ENCODE measurements at regions not wholly inside any gene's neighbourhood (a gene's known extent, or its start where the extent isn't known, plus 50 kb on each side); places are given as distances from the start of the nearest gene placed in this dataset.

DNA sequence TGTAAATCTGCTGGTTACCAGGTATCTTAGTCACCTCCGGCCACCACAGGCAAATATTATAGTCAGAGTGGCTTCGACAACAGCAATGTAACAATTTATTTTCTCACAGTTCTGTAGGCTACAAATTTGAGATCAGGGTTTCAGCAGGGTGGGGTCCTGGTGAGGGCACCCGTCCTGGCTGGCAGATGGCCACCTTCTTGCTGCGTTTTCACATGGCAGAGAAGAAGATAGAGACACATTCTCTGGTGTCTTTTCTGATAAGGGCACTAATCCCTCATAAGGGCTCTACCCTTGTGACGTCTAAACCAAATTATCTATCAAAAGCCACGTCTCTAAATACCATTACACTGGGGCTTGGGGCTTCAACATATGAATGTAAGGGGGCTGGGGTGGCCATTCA, 843.2 kb upstream of the FANCL start:
- Histone ChIP-seq H3K36me3 (ENCODE audit: insufficient read depth, low read length) (no peaks in the 10 kb centered on the region), H3K4me2 (ENCODE audit: low read length) (no peak overlapping the region), H3K9ac (ENCODE audit: low read depth, low read length) (no peak overlapping the region), H3K4me3 (ENCODE audit: low read length) (no peak overlapping the region), H3K9me3 (replicated peaks; ENCODE audit: low read length) (no peaks in the 10 kb centered on the region), H3K4me1 (ENCODE audit: control insufficient read depth, insufficient read depth, low read length) (no peaks in the 10 kb centered on the region), H3K27me3 (ENCODE audit: control insufficient read depth, insufficient read depth, low read length) (no peaks in the 10 kb centered on the region)

DNA sequence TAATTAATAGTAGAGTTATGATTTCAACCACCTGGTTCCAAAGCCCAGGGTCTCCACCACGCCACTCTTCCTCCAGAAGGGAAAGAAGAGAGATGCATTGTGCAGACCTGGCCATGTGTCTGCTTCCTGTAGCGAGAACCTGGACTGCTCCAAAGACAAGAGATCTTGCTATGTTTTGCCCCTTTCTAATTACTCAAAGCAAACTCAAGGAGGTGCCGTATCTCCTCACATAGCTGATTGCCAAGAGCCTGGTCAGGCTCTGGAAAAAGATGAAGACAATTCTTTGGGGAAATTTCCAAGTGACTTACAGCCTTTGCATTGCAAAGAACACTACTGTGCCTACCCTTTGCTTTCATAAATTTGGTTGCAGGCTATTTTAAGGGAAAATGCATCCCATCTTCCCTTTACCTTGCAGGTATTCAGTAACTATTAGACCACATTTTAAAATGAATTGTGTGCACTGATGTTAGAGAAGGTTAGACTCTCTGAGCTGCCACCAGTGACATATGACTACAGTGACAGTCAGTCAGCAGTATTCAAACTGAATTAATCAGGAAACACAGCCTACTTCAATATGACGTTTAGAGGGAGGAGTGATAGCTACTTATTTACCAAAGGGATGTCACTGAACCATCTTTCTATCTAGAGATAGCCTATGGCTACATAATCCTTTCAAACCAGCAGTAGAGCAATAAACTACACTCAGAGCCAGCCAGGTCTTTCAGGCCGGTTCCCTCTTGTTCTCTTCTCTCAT, 842.1 kb upstream of the FANCL start:
- Histone ChIP-seq H3K27me3 (ENCODE audit: control insufficient read depth, insufficient read depth, low read length) (no peaks in the 10 kb centered on the region), H3K4me2 (ENCODE audit: low read length) (no peak overlapping the region), H3K9ac (ENCODE audit: low read depth, low read length) (no peak overlapping the region), H3K9me3 (replicated peaks; ENCODE audit: low read length) (no peaks in the 10 kb centered on the region), H3K4me1 (ENCODE audit: control insufficient read depth, insufficient read depth, low read length) (no peaks in the 10 kb centered on the region), H3K4me3 (ENCODE audit: low read length) (no peak overlapping the region), H3K36me3 (ENCODE audit: insufficient read depth, low read length) (no peaks in the 10 kb centered on the region)

DNA sequence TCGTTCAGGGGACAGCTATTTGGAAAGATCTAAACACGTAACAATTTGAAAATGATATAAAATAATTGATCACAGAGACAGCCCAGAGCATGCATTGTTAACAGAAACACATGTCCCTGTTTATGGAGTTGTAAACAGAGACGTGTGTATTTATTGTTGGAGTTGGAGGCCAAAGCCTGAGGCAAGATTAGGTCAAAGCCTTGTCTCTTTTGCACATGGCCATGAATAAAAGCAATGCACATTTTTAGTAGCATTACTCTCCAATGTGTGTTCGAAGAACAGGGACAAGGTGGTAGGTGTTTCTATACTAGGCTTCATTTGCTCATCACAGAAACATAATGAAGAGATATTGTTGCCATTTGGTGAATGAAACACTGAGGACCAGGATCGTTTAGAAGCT, 841.5 kb upstream of the FANCL start:
- Histone ChIP-seq H3K4me3 (ENCODE audit: low read length) (no peak overlapping the region), H3K4me2 (ENCODE audit: low read length) (no peak overlapping the region), H3K4me1 (ENCODE audit: control insufficient read depth, insufficient read depth, low read length) (no peaks in the 10 kb centered on the region), H3K9me3 (replicated peaks; ENCODE audit: low read length) (no peaks in the 10 kb centered on the region), H3K9ac (ENCODE audit: low read depth, low read length) (no peak overlapping the region), H3K27me3 (ENCODE audit: control insufficient read depth, insufficient read depth, low read length) (no peaks in the 10 kb centered on the region), H3K36me3 (ENCODE audit: insufficient read depth, low read length) (no peaks in the 10 kb centered on the region)

DNA sequence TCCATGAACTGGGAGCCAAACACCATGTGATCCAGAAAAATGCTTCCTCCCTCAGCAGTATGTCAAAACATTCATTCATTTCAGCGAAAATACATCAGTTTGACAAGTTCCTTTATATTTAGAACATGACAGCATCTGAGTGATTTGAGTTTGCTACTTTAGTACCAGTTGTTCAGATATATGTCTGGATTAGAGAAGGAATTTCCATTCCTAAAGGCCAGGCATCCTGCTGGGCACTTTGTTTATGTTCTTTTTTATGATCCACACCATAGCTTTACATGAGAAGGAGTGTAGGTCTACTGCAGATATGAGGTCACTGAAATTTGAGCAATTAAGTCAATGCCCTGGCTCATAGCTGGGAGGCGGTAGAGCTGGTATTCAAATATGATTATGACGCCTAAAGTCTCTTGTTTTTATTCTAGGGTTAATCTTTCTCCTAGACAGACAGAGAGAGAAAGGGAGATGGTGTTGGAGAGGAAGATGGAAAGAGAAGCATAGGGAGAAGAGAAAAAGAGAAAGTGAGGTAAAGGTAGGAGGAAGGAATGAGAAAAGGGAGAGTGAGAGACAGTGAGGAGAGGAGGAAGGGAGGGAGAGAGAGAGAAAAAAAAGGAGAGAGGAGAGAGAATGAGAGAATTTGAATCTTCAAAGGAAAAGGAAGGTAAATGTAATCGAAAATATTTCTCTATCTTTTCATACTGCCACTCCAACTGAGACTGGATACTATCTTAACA, 839.5 kb upstream of the FANCL start:
- no peaks in the 10 kb centered on the region for H3K27me3 ChIP-seq (ENCODE audit: control insufficient read depth, insufficient read depth, low read length)
- H3K4me2 ChIP-seq (ENCODE audit: low read length), result no peak overlapping the region
- H3K9ac ChIP-seq (ENCODE audit: low read depth, low read length), result no peak overlapping the region
- H3K4me1 ChIP-seq (ENCODE audit: control insufficient read depth, insufficient read depth, low read length), result no peaks in the 10 kb centered on the region
- H3K9me3 ChIP-seq (replicated peaks; ENCODE audit: low read length), result no peaks in the 10 kb centered on the region
- no peaks in the 10 kb centered on the region for H3K36me3 ChIP-seq (ENCODE audit: insufficient read depth, low read length)
- H3K4me3 ChIP-seq (ENCODE audit: low read length), result no peak overlapping the region

DNA sequence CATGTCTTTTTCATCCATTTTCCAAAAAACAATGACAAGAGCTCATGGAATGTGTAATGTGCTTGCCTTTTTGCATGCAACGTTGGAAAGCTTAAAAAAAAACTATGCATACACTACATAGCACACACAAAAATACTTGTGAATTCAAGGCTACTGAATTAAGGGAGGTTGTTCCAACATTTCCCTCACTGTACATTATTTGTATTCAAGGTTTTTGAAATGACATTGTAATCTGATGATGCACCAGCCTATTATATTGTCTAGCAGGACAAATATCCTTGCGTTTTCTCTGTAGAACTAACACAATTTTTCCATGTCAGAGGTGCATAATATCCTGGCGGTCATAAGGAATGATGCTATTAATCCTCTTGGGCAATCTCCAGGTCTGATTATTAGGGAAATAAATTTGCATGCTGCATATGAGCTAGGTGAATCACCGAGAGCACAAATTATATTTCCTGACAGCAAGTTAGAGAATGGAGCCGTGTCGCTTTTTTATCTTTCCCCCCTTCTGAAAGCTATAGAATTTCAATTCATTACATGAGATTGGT, 836.9 kb upstream of the FANCL start:
- no peaks in the 10 kb centered on the region for H3K4me1 ChIP-seq (ENCODE audit: control insufficient read depth, insufficient read depth, low read length)
- H3K4me3 ChIP-seq (ENCODE audit: low read length), result no peak overlapping the region
- no peak overlapping the region for H3K9ac ChIP-seq (ENCODE audit: low read depth, low read length)
- no peaks in the 10 kb centered on the region for H3K36me3 ChIP-seq (ENCODE audit: insufficient read depth, low read length)
- H3K27me3 ChIP-seq (ENCODE audit: control insufficient read depth, insufficient read depth, low read length), result no peaks in the 10 kb centered on the region
- no peaks in the 10 kb centered on the region for H3K9me3 ChIP-seq (replicated peaks; ENCODE audit: low read length)
- no peak overlapping the region for H3K4me2 ChIP-seq (ENCODE audit: low read length)

DNA sequence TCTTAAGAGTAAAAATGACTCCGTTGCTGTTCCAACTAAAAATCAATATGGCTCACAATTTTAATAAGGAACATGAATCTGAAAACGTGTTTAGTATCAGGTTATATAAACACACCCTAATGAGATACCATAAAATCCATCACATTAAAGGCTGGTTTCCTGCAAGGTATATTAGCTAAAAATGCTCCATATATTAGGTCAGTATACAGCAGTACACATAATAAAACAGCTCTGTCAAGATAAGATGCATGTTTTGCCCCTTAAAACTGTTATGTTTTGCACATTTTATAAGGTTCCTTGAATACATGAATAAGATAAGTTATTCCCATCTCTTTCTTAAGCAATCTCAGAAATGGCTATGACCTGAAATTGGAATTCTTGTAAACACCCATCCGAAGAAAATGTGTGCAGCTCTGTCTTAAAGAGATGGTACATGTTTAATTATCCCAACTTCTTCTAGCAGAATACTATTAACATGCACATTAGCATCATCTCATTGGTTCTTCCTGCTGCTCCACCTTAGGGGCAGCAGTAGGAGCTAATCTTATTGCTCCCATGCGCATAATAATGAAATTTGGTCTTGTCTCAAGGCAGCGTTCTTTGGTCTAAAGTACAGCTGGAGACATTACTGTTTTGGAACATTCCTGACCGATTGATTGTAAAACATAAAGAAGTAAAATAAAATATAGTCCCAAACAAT, 836.1 kb upstream of the FANCL start:
- Histone ChIP-seq H3K9ac (ENCODE audit: low read depth, low read length) (no peak overlapping the region), H3K4me3 (ENCODE audit: low read length) (no peak overlapping the region), H3K36me3 (ENCODE audit: insufficient read depth, low read length) (no peaks in the 10 kb centered on the region), H3K9me3 (replicated peaks; ENCODE audit: low read length) (no peaks in the 10 kb centered on the region), H3K4me2 (ENCODE audit: low read length) (no peak overlapping the region), H3K4me1 (ENCODE audit: control insufficient read depth, insufficient read depth, low read length) (no peaks in the 10 kb centered on the region), H3K27me3 (ENCODE audit: control insufficient read depth, insufficient read depth, low read length) (no peaks in the 10 kb centered on the region)

DNA sequence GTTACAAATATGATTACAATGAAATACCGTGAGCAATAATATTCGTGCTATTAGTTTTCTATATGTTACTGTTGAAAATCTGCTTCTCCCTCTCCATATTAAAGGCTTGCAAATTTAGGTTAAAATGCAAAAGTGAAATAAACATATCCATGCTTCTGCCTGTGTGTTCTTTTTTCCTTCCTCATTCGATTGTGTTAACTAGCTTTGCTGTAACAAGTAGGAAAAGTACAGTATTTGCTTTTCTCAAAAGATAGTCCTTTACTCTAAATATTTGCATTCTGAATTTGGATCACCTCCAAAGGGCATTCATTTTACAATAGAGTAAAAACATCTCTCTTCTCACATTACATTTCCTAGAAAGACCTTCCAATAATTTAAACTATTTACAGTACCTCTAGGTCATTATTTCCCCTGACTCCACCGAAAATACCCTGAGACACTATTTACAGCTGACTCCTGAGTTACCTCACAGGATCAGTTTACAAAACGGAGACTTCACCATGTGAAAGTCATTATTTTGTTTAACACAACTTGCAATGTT, 835.0 kb upstream of the FANCL start:
- no peaks in the 10 kb centered on the region for H3K4me1 ChIP-seq (ENCODE audit: control insufficient read depth, insufficient read depth, low read length)
- H3K9me3 ChIP-seq (replicated peaks; ENCODE audit: low read length), result no peaks in the 10 kb centered on the region
- no peak overlapping the region for H3K4me2 ChIP-seq (ENCODE audit: low read length)
- H3K27me3 ChIP-seq (ENCODE audit: control insufficient read depth, insufficient read depth, low read length), result no peaks in the 10 kb centered on the region
- no peaks in the 10 kb centered on the region for H3K36me3 ChIP-seq (ENCODE audit: insufficient read depth, low read length)
- H3K9ac ChIP-seq (ENCODE audit: low read depth, low read length), result no peak overlapping the region
- no peak overlapping the region for H3K4me3 ChIP-seq (ENCODE audit: low read length)

DNA sequence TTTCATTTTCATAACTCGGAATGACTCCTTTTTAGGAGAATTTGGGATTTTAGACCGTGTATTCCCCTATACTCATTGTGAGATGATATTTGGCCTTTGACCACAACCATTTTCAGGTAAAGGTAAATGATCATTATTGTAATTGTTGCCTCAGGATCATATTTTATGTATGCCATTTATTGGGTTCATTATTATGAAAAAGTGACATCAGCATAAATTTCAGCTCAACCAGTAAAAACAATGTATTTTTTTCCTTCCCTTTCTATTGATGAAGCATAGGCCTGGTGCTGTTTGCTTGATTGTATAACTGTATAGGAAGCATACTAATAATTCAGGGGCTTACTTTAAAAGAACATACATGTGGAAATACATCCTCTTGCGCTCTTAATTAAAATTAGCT, 832.9 kb upstream of the FANCL start:
- Histone ChIP-seq H3K27me3 (ENCODE audit: control insufficient read depth, insufficient read depth, low read length) (no peaks in the 10 kb centered on the region), H3K9ac (ENCODE audit: low read depth, low read length) (no peak overlapping the region), H3K9me3 (replicated peaks; ENCODE audit: low read length) (no peaks in the 10 kb centered on the region), H3K4me2 (ENCODE audit: low read length) (no peak overlapping the region), H3K4me3 (ENCODE audit: low read length) (no peak overlapping the region), H3K36me3 (ENCODE audit: insufficient read depth, low read length) (no peaks in the 10 kb centered on the region), H3K4me1 (ENCODE audit: control insufficient read depth, insufficient read depth, low read length) (no peaks in the 10 kb centered on the region)

DNA sequence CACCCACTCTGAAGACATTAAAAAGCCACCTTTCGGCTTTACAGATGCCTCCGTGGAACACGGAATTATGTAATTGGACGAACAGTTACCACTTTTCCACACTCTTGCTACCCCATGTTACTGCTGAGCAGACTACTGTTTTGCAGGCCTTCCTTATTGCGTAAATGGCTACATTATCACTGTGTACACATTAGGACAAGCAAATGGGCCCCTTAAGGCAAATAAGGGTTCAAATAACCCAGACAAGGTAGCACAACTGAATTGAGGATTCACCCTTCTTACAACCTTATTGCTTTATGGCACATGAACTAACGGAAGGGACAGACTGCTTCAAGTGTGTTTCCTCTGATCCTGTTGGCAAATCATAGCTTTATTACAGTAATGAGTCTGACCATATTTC, 832.2 kb upstream of the FANCL start:
- H3K27me3 ChIP-seq (ENCODE audit: control insufficient read depth, insufficient read depth, low read length), result no peaks in the 10 kb centered on the region
- no peak overlapping the region for H3K4me3 ChIP-seq (ENCODE audit: low read length)
- H3K9ac ChIP-seq (ENCODE audit: low read depth, low read length), result no peak overlapping the region
- H3K4me2 ChIP-seq (ENCODE audit: low read length), result no peak overlapping the region
- no peaks in the 10 kb centered on the region for H3K36me3 ChIP-seq (ENCODE audit: insufficient read depth, low read length)
- no peaks in the 10 kb centered on the region for H3K4me1 ChIP-seq (ENCODE audit: control insufficient read depth, insufficient read depth, low read length)
- no peaks in the 10 kb centered on the region for H3K9me3 ChIP-seq (replicated peaks; ENCODE audit: low read length)

DNA sequence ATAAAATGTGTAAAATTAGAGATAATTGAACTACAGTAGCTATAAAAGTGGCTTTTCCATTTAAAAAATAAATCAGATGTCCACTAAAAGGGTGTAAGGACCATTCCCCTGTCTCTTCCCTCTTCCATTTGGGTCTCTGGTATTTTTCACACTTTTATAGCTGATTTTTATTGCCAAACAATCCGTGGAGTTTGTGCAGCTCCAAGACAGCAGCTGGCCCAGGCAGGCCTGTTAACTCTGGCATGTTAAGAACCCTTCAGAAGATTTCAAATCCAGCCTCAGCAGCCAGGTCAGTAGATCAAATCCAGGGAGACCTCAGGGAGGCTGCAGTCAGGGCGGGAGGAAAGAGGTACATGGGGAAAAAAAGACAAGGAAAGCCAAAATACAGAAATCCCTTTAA, 827.1 kb upstream of the FANCL start:
- Histone ChIP-seq H3K9me3 (replicated peaks; ENCODE audit: low read length) (no peaks in the 10 kb centered on the region), H3K27me3 (ENCODE audit: control insufficient read depth, insufficient read depth, low read length) (no peaks in the 10 kb centered on the region), H3K9ac (ENCODE audit: low read depth, low read length) (no peak overlapping the region), H3K4me3 (ENCODE audit: low read length) (no peak overlapping the region), H3K4me2 (ENCODE audit: low read length) (no peak overlapping the region), H3K4me1 (ENCODE audit: control insufficient read depth, insufficient read depth, low read length) (no peaks in the 10 kb centered on the region), H3K36me3 (ENCODE audit: insufficient read depth, low read length) (no peaks in the 10 kb centered on the region)

DNA sequence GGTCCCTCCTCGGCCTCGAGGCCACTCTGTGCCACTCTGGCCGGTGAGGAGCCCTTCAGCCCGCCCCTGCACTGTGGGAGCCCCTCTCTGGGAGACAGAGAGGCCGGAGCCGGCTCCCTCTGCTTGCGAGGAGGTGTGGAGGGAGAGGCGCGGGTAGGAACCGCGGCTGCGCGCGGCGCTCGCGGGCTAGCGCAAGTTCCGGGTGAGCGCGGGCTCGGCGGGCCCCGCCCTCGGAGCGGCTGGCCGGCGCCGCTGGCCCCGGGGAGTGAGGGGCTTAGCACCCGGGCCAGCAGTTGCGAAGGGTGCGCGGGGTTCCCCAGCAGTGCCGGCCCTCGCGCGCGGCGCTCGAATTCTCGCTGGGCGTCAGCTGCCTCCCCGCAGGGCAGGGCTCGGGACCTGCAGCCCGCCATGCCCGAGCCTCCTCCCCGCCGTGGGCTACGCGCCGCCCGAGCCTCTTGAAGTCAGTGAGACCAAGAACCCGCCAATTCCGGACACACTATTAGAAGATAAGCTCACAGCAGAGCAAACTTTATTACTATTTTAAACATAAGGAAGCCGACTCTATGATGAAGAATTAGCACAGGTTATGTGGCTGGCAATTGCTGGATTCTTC, 825.8 kb upstream of the FANCL start:
- Histone ChIP-seq H3K9me3 (replicated peaks; ENCODE audit: low read length) (no peaks in the 10 kb centered on the region), H3K4me2 (ENCODE audit: low read length) (no peak overlapping the region), H3K4me3 (ENCODE audit: low read length) (no peak overlapping the region), H3K27me3 (ENCODE audit: control insufficient read depth, insufficient read depth, low read length) (no peaks in the 10 kb centered on the region), H3K4me1 (ENCODE audit: control insufficient read depth, insufficient read depth, low read length) (no peaks in the 10 kb centered on the region), H3K9ac (ENCODE audit: low read depth, low read length) (no peak overlapping the region), H3K36me3 (ENCODE audit: insufficient read depth, low read length) (no peaks in the 10 kb centered on the region)

Measured in skeletal muscle satellite cell (primary cell).